HG02870 (cell line): ENCODE measurements at regions not wholly inside any gene's neighbourhood (a gene's known extent, or its start where the extent isn't known, plus 50 kb on each side); places are given as distances from the start of the nearest gene placed in this dataset.
"Not testable (repeated sequence)": the region's sequence is repeated elsewhere in the genome, so short reads cannot be mapped to it uniquely, and the experiment has no call there.

Experiments
- ATAC-seq: cut with Tn5 transposase; IDR thresholded peaks from one replicate; pipeline ENCODE4 v1.9.1; 2021; ENCODE audit warnings: mild to moderate bottlenecking, moderate library complexity; ENCODE audit not compliant: unreplicated experiment

- no peak for ATAC-seq
These were observed 1351.3 kb upstream of the CHAC2 start for GRCh38 chr2:52416340-52416739.

- no peak for ATAC-seq
These were observed 1352.9 kb upstream of the CHAC2 start for GRCh38 chr2:52414561-52415295.

DNA sequence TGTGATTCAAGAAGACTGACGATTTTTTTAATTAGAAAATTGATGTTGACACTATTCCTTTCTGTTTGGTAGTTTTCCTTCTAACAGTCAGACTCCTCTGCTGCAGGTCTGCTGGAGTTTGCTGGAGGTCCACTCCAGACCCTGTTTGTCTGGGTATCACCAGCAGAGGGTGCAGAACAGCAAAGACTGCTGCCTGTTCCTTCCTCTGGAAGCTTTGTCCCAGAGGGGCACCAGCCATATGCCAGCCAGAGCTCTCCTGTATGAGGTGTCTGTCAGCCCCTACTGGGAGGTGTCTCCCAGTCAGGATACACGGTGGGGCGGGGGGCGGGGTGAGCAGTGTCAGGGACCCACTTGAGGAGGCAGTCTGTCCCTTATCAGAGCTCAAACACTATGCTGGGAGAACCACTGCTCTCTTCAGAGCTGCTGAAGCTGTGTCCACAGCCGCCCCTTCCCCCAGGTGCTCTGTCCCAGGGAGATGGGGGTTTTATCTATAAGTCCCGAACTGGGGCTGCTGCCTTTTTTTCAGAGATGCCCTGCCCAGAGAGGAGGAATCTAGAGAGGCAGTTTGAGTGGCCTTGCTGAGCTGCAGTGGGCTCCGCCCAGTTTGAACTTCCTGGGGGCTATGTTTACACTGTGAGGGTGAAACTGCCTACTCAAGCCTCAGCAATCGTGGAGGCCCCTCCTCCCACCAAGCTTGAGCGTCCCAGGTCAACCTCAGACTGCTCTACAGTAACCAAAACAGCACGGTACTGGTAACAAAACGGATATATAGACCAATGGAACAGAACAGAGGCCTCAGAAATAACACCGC, 1358.1 kb upstream of the CHAC2 start:
- not testable (repeated sequence) for ATAC-seq

- no peak for ATAC-seq
These were observed 1361.6 kb upstream of the CHAC2 start for GRCh38 chr2:52405980-52406379.

DNA sequence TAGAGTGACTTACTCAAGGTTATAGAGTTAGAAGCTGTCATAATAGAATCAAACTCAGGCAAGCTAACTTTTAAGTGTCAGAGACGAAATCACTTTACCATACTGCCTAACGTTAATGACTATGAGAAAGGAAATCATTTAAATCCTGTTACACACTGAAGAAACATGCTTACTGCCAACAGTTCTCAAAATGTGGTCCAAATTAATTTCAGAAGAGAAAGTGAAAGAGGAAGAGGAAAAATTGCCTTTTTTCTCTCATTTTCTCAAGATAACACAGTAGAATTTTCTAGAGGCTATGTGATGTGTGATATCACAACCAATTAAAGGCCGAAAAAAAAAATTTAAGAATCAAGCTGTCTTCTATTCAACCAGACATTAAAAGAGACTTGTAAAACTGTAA, 1362.7 kb upstream of the CHAC2 start:
- no peak for ATAC-seq

DNA sequence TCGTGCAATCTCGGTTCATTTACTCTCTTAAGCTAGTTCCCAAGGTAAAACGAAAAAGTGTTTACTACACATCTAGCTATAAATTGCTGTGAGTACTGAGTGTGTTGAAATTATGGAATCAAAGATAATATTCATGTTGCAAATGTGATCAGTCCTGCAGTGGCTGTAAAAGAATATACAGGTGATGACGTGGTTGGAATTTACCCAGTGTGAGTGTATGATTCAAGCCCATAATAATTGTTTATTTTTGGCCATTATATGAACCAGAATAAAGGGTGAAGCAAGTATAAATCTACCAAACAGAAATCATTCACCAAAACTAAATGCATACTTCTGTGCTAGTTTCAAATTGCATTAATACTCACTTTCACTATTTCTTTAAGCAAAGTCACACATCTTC, 1363.6 kb upstream of the CHAC2 start:
- no peak for ATAC-seq

DNA sequence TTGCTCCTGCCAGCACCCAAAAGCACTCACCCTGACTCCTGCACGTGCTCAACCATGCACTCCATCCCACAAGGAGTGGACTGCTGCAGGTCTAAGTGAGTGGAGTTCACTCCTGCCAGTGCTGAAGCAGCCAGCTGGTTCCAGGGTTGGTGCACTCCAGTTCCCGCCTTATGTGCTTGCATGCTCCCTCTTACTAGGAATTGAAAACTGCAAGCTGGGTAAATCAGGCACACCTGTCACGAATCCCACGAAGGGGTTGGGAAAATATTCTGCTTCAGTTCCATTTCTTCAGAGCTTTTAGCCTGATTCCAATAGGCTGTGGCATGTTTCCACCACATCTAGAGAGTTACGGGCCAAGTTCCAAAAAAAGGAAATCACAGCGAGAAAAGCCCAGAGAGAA, 1365.5 kb upstream of the CHAC2 start:
- ATAC-seq, result no peak

DNA sequence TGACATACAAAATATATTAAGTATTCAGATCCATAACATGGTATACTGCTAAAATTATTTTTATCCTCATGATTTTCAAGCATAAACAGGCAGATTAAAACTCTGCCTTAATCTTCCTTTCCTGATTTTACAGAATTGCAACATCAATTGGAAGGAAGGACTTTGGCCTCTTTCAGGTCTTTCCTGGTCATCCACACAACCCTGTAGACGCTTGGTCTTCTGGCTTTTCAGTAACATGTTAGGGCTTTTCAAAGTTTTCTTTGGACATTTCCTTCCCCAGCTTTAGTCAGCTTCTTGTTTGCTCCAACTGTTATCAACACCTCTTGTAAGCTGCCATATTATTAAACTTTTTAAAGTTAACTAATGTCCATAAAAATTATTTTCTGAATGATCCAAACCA, 1364.9 kb upstream of the NRXN1 start:
- no peak for ATAC-seq

GRCh38 chr2:52395912-52396311, 1364.0 kb upstream of the NRXN1 start:
- ATAC-seq, result no peak

- ATAC-seq, result no peak
These were observed 1359.7 kb upstream of the NRXN1 start for GRCh38 chr2:52391621-52392020.

- no peak for ATAC-seq
These were observed 1358.7 kb upstream of the NRXN1 start for GRCh38 chr2:52390651-52391050.

DNA sequence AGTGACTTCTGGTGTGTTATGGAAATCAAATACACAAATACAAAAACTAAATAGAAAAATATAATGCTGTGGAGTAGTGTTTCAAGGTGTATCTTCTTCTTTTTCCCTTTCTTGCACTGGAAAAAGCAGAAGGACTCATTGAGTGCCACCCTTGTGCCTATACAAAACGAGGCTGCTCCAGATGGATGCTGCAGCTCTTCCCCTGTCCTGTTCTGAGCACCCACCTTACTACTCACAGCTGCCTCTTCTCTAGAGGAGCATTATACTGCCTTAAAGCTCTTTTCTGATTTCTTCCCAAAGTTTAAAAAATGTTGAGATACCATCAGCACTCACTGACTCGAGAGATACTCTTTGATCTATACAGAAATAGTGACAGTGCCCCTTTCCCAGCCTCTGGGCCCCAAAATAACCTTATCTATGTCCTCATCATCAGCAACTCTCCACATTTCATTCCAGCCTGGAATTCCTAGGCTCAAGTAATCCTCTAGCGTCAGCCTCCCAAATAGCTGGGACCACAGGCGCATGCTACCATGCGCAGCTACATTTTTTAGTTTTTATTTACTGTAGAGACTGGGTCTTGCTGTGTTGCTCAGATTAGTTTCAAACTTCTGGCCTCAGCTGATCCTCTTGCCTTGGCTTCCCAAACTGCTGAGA, 1356.1 kb upstream of the NRXN1 start:
- no peak for ATAC-seq

DNA sequence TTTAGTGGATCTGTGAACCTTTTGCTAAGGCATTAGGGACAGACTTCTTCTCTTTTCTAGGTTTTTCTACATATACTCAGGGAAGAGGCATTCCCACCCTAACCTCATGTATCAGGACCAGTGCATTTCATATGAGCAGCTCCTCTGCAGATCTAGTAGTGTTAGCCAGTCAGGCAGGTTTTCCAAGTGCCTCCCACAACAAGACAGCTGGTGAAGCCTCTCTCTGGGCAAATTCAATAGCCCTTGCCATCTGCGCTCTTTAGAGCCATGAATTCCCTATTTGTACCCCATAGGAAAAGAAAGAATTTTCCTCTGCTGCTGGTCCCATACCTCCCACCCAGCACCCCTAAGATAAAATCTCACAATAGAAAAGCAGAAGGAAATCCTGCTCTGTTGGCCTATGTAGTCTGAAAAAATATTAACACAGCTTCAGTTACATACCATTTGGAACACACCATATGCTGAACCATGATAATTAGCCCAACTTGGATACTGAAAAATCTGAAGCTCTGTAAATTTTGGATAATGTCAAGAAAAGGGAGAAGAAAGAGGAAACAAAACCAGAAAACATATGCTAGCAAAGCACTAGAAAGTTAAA, 1354.6 kb upstream of the NRXN1 start:
- ATAC-seq, result no peak

DNA sequence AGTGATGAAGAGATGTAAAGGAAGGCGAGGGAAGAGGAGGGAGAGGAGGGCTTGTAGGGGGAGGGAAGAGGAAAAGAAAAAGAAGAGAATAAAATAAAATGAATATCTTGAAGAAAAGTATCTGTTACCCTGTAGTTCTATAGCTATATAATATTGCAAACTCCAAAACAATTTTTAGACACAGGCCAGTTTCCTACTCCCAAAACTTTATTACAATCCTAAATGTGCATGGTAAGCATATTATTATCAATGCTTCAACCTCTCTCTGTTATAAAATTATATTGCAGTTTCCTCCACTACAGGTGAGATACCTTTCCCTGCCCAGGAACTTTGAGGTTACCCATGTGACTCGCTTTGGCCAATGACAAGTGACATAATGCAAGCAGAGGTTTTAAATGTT, 1351.6 kb upstream of the NRXN1 start:
- no peak for ATAC-seq

DNA sequence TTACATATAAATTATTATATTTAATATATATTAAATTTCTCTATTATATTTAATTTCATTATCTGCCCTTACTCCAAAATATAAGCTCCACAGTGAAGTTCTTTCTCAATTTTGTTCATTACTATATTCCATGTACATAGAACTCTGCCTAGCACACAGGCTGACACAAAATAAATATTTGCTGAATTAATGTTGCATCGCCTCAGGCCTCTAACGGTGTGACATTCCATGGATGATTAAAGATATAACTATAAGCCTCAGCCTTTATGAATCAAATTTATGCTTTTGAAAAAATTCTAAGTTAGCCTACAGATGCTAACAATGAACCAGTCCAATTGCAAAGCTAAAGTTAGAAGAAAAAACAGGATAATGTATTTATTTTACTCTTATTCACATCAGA, 1337.2 kb upstream of the NRXN1 start:
- no peak for ATAC-seq

GRCh38 chr2:52368141-52368540, 1336.2 kb upstream of the NRXN1 start:
- no peak for ATAC-seq

DNA sequence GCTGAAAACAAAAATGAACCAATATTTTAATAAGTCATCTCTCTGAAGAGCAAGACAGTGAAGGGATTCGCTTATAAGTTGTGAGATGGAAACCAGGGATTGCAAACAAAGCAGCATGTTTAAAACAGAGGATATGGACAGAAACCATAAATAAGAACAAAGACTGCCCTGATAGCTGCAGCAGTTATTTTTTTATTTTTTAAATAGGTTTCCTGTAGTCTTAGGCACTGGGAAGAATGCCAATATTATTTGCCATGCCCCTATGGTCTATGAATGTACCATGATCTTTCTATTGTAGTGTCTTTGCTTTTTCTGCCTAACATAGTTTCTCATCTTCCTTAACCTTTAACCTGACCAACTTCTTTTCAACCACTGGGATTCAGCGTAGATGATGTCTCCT, 1334.0 kb upstream of the NRXN1 start:
- no peak for ATAC-seq

- no peak for ATAC-seq
These were observed 1324.6 kb upstream of the NRXN1 start for GRCh38 chr2:52356556-52356955.

GRCh38 chr2:52347292-52347691, 1315.4 kb upstream of the NRXN1 start:
- no peak for ATAC-seq

- ATAC-seq, result no peak
These were observed 1313.7 kb upstream of the NRXN1 start for GRCh38 chr2:52345676-52346075.

- no peak for ATAC-seq
These were observed 1313.2 kb upstream of the NRXN1 start for GRCh38 chr2:52345082-52345481.
